ENCODE measurements at regions not wholly inside any gene's neighbourhood (a gene's known extent, or its start where the extent isn't known, plus 50 kb on each side); places are given as distances from the start of the nearest gene placed in this dataset.
A peak's percentile ranks its signal among the peaks of the same experiment; 100 is the strongest.
"Not testable (repeated sequence)": the region's sequence is repeated elsewhere in the genome, so short reads cannot be mapped to it uniquely, and the experiment has no call there.

- no peak for DNase-seq (ENCODE audit: low spot score)
- in situ Hi-C loops (cut with MboI; ENCODE audit: low sequenced_read_pairs, unreplicated experiment): no loop called here
- no peak for TF ChIP-seq CTCF (IDR thresholded peaks at IDR 0.05; ENCODE audit: borderline replicate concordance, control extremely low read depth, extremely low read depth, insufficient read depth, missing control alignments)
Observed at GRCh38 chr14:101654051-101654450, 92.8 kb downstream of the DIO3 start.

- TF ChIP-seq CTCF (IDR thresholded peaks at IDR 0.05; ENCODE audit: borderline replicate concordance, control extremely low read depth, extremely low read depth, insufficient read depth, missing control alignments): no peak
- in situ Hi-C loops (cut with MboI; ENCODE audit: low sequenced_read_pairs, unreplicated experiment): no loop called here
- no peak for DNase-seq (ENCODE audit: low spot score)
Observed at GRCh38 chr14:101657372-101657771, 96.1 kb downstream of the DIO3 start.

GRCh38 chr14:101665478-101666078 lies 95.9 kb upstream of the PPP2R5C start:
- in situ Hi-C loops (cut with MboI; ENCODE audit: low sequenced_read_pairs, unreplicated experiment): no loop called here
- TF ChIP-seq CTCF (IDR thresholded peaks at IDR 0.05; ENCODE audit: borderline replicate concordance, control extremely low read depth, extremely low read depth, insufficient read depth, missing control alignments): peak; percentile 23
- DNase-seq (ENCODE audit: low spot score): peak; percentile 39

- no peak for DNase-seq (ENCODE audit: low spot score)
- no peak for TF ChIP-seq CTCF (IDR thresholded peaks at IDR 0.05; ENCODE audit: borderline replicate concordance, control extremely low read depth, extremely low read depth, insufficient read depth, missing control alignments)
- in situ Hi-C loops (cut with MboI; ENCODE audit: low sequenced_read_pairs, unreplicated experiment): no loop called here
Observed at GRCh38 chr14:101666264-101666663, 95.2 kb upstream of the PPP2R5C start.

- no peak for TF ChIP-seq CTCF (IDR thresholded peaks at IDR 0.05; ENCODE audit: borderline replicate concordance, control extremely low read depth, extremely low read depth, insufficient read depth, missing control alignments)
- DNase-seq (ENCODE audit: low spot score): no peak
- in situ Hi-C loops (cut with MboI; ENCODE audit: low sequenced_read_pairs, unreplicated experiment): no loop called here
Observed at GRCh38 chr14:101669629-101670028, 91.9 kb upstream of the PPP2R5C start.

GRCh38 chr14:101673873-101674272 lies 87.6 kb upstream of the PPP2R5C start:
- in situ Hi-C loops (cut with MboI; ENCODE audit: low sequenced_read_pairs, unreplicated experiment): no loop called here
- no peak for TF ChIP-seq CTCF (IDR thresholded peaks at IDR 0.05; ENCODE audit: borderline replicate concordance, control extremely low read depth, extremely low read depth, insufficient read depth, missing control alignments)
- DNase-seq (ENCODE audit: low spot score): no peak

GRCh38 chr14:101675835-101676234 lies 85.7 kb upstream of the PPP2R5C start:
- DNase-seq (ENCODE audit: low spot score); in situ Hi-C loops (cut with MboI; ENCODE audit: low sequenced_read_pairs, unreplicated experiment): not testable (repeated sequence)

- in situ Hi-C loops (cut with MboI; ENCODE audit: low sequenced_read_pairs, unreplicated experiment); DNase-seq (ENCODE audit: low spot score): not testable (repeated sequence)
Observed at GRCh38 chr14:101677912-101678327, 83.6 kb upstream of the PPP2R5C start.

Measured in GM13976 (cell line).